ENCODE measurements at regions not wholly inside any gene's neighbourhood (a gene's known extent, or its start where the extent isn't known, plus 50 kb on each side); places are given as distances from the start of the nearest gene placed in this dataset.

- Histone ChIP-seq H3K27ac (ENCODE audit: insufficient read depth, low read depth, low read length, poor library complexity, severe bottlenecking) (no peak overlapping the region), H3K4me1 (ENCODE audit: control insufficient read depth, insufficient read depth, low read length) (peaks cover 22% of the 10 kb centered on the region), H3K27me3 (ENCODE audit: control insufficient read depth, insufficient read depth, low read length, poor library complexity, severe bottlenecking) (peaks cover 5% of the 10 kb centered on the region), H3K9me3 (ENCODE audit: control insufficient read depth, low read length) (no peaks in the 10 kb centered on the region), H3K36me3 (ENCODE audit: control insufficient read depth, insufficient read depth, low read length) (no peaks in the 10 kb centered on the region), H3K4me3 (ENCODE audit: insufficient read depth, low read depth, low read length) (no peak overlapping the region)
- 81 to 82% methylated on average over 5 of the region's 5 CpGs for WGBS, 2 experiments
Measured at GRCh38 chr4:140316799-140317198, 56.6 kb upstream of the SCOC start.

- Histone ChIP-seq H3K27ac (ENCODE audit: insufficient read depth, low read depth, low read length, poor library complexity, severe bottlenecking) (no peak overlapping the region), H3K27me3 (ENCODE audit: control insufficient read depth, insufficient read depth, low read length, poor library complexity, severe bottlenecking) (peaks cover 5% of the 10 kb centered on the region), H3K4me1 (ENCODE audit: control insufficient read depth, insufficient read depth, low read length) (peaks cover 22% of the 10 kb centered on the region), H3K9me3 (ENCODE audit: control insufficient read depth, low read length) (no peaks in the 10 kb centered on the region), H3K4me3 (ENCODE audit: insufficient read depth, low read depth, low read length) (no peak overlapping the region), H3K36me3 (ENCODE audit: control insufficient read depth, insufficient read depth, low read length) (no peaks in the 10 kb centered on the region)
- WGBS, 2 experiments = 0 to 4% methylated on average over 2 of the region's 2 CpGs
Measured at GRCh38 chr4:140315970-140316369, 57.5 kb upstream of the SCOC start.

- Histone ChIP-seq H3K27me3 (ENCODE audit: control insufficient read depth, insufficient read depth, low read length, poor library complexity, severe bottlenecking) (peaks cover 5% of the 10 kb centered on the region), H3K27ac (ENCODE audit: insufficient read depth, low read depth, low read length, poor library complexity, severe bottlenecking) (no peak overlapping the region), H3K4me1 (ENCODE audit: control insufficient read depth, insufficient read depth, low read length) (peaks cover 22% of the 10 kb centered on the region), H3K9me3 (ENCODE audit: control insufficient read depth, low read length) (no peaks in the 10 kb centered on the region), H3K36me3 (ENCODE audit: control insufficient read depth, insufficient read depth, low read length) (no peaks in the 10 kb centered on the region), H3K4me3 (ENCODE audit: insufficient read depth, low read depth, low read length) (no peak overlapping the region)
- 70 to 73% methylated on average over 2 of the region's 2 CpGs for WGBS, 2 experiments
Measured at GRCh38 chr4:140315438-140315837, 58.0 kb upstream of the SCOC start.

- Histone ChIP-seq H3K4me1 (ENCODE audit: control insufficient read depth, insufficient read depth, low read length) (peaks cover 22% of the 10 kb centered on the region), H3K27ac (ENCODE audit: insufficient read depth, low read depth, low read length, poor library complexity, severe bottlenecking) (no peak overlapping the region), H3K27me3 (ENCODE audit: control insufficient read depth, insufficient read depth, low read length, poor library complexity, severe bottlenecking) (peaks cover 5% of the 10 kb centered on the region), H3K36me3 (ENCODE audit: control insufficient read depth, insufficient read depth, low read length) (no peaks in the 10 kb centered on the region), H3K9me3 (ENCODE audit: control insufficient read depth, low read length) (no peaks in the 10 kb centered on the region), H3K4me3 (ENCODE audit: insufficient read depth, low read depth, low read length) (no peak overlapping the region)
- WGBS, 2 experiments = 82% methylated on average over 1 of the region's 1 CpG; no CpG with 5 or more reads in 1 of the 2 experiments
Measured at GRCh38 chr4:140315019-140315418, 58.4 kb upstream of the SCOC start.

- Histone ChIP-seq H3K9me3 (ENCODE audit: control insufficient read depth, low read length) (no peaks in the 10 kb centered on the region), H3K27me3 (ENCODE audit: control insufficient read depth, insufficient read depth, low read length, poor library complexity, severe bottlenecking) (peaks cover 5% of the 10 kb centered on the region), H3K4me3 (ENCODE audit: insufficient read depth, low read depth, low read length) (no peak overlapping the region), H3K4me1 (ENCODE audit: control insufficient read depth, insufficient read depth, low read length) (peaks cover 22% of the 10 kb centered on the region), H3K36me3 (ENCODE audit: control insufficient read depth, insufficient read depth, low read length) (no peaks in the 10 kb centered on the region), H3K27ac (ENCODE audit: insufficient read depth, low read depth, low read length, poor library complexity, severe bottlenecking) (no peak overlapping the region)
- 86 to 93% methylated on average over 2 of the region's 2 CpGs for WGBS, 2 experiments
Measured at GRCh38 chr4:140312100-140312499, 61.3 kb upstream of the SCOC start.

- Histone ChIP-seq H3K9me3 (ENCODE audit: control insufficient read depth, low read length) (no peaks in the 10 kb centered on the region), H3K27ac (ENCODE audit: insufficient read depth, low read depth, low read length, poor library complexity, severe bottlenecking) (no peak overlapping the region), H3K36me3 (ENCODE audit: control insufficient read depth, insufficient read depth, low read length) (no peaks in the 10 kb centered on the region), H3K4me1 (ENCODE audit: control insufficient read depth, insufficient read depth, low read length) (peaks cover 19% of the 10 kb centered on the region), H3K4me3 (ENCODE audit: insufficient read depth, low read depth, low read length) (no peak overlapping the region), H3K27me3 (ENCODE audit: control insufficient read depth, insufficient read depth, low read length, poor library complexity, severe bottlenecking) (peaks cover 5% of the 10 kb centered on the region)
Measured at GRCh38 chr4:140311257-140311835, 62.1 kb upstream of the SCOC start.

GRCh38 chr4:140309124-140309870, 64.1 kb upstream of the SCOC start:
- Histone ChIP-seq H3K27me3 (ENCODE audit: control insufficient read depth, insufficient read depth, low read length, poor library complexity, severe bottlenecking) (peaks cover under 1% of the 10 kb centered on the region), H3K4me3 (ENCODE audit: insufficient read depth, low read depth, low read length) (no peak overlapping the region), H3K9me3 (ENCODE audit: control insufficient read depth, low read length) (no peaks in the 10 kb centered on the region), H3K27ac (ENCODE audit: insufficient read depth, low read depth, low read length, poor library complexity, severe bottlenecking) (no peak overlapping the region), H3K4me1 (ENCODE audit: control insufficient read depth, insufficient read depth, low read length) (no peaks in the 10 kb centered on the region), H3K36me3 (ENCODE audit: control insufficient read depth, insufficient read depth, low read length) (no peaks in the 10 kb centered on the region)
- WGBS, 2 experiments = 94 to 95% methylated on average over 1 of the region's 1 CpG

- Histone ChIP-seq H3K36me3 (ENCODE audit: control insufficient read depth, insufficient read depth, low read length) (no peaks in the 10 kb centered on the region), H3K4me3 (ENCODE audit: insufficient read depth, low read depth, low read length) (no peak overlapping the region), H3K4me1 (ENCODE audit: control insufficient read depth, insufficient read depth, low read length) (no peaks in the 10 kb centered on the region), H3K27ac (ENCODE audit: insufficient read depth, low read depth, low read length, poor library complexity, severe bottlenecking) (no peak overlapping the region), H3K9me3 (ENCODE audit: control insufficient read depth, low read length) (no peaks in the 10 kb centered on the region), H3K27me3 (ENCODE audit: control insufficient read depth, insufficient read depth, low read length, poor library complexity, severe bottlenecking) (no peaks in the 10 kb centered on the region)
- WGBS, 2 experiments = 95% methylated on average over 11 of the region's 11 CpGs
Measured at GRCh38 chr4:140308366-140309123, 64.9 kb upstream of the SCOC start.

GRCh38 chr4:140305053-140305452, 68.4 kb upstream of the SCOC start:
- no peak overlapping the region for H3K27ac ChIP-seq (ENCODE audit: insufficient read depth, low read depth, low read length, poor library complexity, severe bottlenecking)
- 89 to 95% methylated on average over 3 of the region's 3 CpGs for WGBS, 2 experiments
- H3K9me3 ChIP-seq (ENCODE audit: control insufficient read depth, low read length) = no peaks in the 10 kb centered on the region
- H3K36me3 ChIP-seq (ENCODE audit: control insufficient read depth, insufficient read depth, low read length) = no peaks in the 10 kb centered on the region
- H3K4me3 ChIP-seq (ENCODE audit: insufficient read depth, low read depth, low read length) = no peak overlapping the region
- H3K27me3 ChIP-seq (ENCODE audit: control insufficient read depth, insufficient read depth, low read length, poor library complexity, severe bottlenecking) = no peaks in the 10 kb centered on the region
- no peaks in the 10 kb centered on the region for H3K4me1 ChIP-seq (ENCODE audit: control insufficient read depth, insufficient read depth, low read length)

- Histone ChIP-seq H3K9me3 (ENCODE audit: control insufficient read depth, low read length) (no peaks in the 10 kb centered on the region), H3K4me3 (ENCODE audit: insufficient read depth, low read depth, low read length) (no peak overlapping the region), H3K27ac (ENCODE audit: insufficient read depth, low read depth, low read length, poor library complexity, severe bottlenecking) (no peak overlapping the region), H3K4me1 (ENCODE audit: control insufficient read depth, insufficient read depth, low read length) (no peaks in the 10 kb centered on the region), H3K36me3 (ENCODE audit: control insufficient read depth, insufficient read depth, low read length) (no peaks in the 10 kb centered on the region), H3K27me3 (ENCODE audit: control insufficient read depth, insufficient read depth, low read length, poor library complexity, severe bottlenecking) (no peaks in the 10 kb centered on the region)
- WGBS, 2 experiments = 94% methylated on average over 2 of the region's 2 CpGs
Measured at GRCh38 chr4:140304346-140304745, 69.1 kb upstream of the SCOC start.
